LNCaP clone FGC (cell line): ENCODE measurements at regions not wholly inside any gene's neighbourhood (a gene's known extent, or its start where the extent isn't known, plus 50 kb on each side); places are given as distances from the start of the nearest gene placed in this dataset.

Experiments used
- DNase-seq: peaks from one replicate; pipeline ENCODE4 v3.0.0-alpha.2; 2011; ENCODE audit warnings: low read depth
- H3K4me3 ChIP-seq: 2 replicates; pipeline ENCODE4 v1.5.1; 2011; ENCODE audit warnings: mild to moderate bottlenecking, low read depth, low read length, control low read depth
- TF ChIP-seq, protein P1 (sequence below): IDR thresholded peaks from 2 replicates; pipeline ENCODE4 v1.5.1; 2012; ENCODE audit warnings: mild to moderate bottlenecking; ENCODE audit not compliant: control insufficient read depth, insufficient read depth; ENCODE audit errors: extremely low read depth

DNA sequence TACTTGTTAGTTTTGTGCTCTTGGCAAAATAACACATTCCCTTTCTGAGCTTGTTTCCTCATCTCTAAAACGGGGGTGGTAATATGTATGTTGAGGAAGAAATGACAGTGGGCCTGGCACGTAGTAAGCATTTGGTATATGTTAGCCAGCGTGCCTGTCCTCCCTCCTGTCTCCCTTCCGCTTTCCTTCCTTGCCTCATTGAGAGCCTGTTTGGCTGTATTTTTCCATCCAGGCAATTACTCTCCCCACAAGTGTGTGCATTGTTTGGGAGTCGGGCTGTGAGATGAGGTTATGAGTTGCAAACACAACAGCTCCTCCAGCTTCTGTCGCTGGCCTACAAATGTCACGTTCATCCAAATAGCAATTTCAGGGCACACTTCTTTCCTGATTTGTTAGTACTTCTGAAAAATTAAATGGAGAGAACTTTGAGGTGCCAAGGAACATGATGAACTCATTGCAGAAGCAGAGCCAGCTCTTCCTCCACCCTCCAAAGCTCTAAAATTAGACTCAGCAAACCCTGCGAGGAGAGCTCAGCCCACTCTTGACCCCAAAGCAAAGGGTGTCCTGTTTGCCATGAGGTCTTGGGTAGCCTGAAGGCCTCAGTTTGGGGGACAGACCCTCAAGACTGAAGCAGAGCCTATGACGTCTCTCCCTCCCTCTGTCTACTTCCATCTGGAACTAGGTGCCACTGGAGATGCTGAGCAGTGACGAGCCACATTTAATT is 50.7 kb upstream of the TOX2 start:
- H3K4me3 ChIP-seq: no peak overlapping the region
- no peak for DNase-seq
- TF ChIP-seq, protein P1, sequence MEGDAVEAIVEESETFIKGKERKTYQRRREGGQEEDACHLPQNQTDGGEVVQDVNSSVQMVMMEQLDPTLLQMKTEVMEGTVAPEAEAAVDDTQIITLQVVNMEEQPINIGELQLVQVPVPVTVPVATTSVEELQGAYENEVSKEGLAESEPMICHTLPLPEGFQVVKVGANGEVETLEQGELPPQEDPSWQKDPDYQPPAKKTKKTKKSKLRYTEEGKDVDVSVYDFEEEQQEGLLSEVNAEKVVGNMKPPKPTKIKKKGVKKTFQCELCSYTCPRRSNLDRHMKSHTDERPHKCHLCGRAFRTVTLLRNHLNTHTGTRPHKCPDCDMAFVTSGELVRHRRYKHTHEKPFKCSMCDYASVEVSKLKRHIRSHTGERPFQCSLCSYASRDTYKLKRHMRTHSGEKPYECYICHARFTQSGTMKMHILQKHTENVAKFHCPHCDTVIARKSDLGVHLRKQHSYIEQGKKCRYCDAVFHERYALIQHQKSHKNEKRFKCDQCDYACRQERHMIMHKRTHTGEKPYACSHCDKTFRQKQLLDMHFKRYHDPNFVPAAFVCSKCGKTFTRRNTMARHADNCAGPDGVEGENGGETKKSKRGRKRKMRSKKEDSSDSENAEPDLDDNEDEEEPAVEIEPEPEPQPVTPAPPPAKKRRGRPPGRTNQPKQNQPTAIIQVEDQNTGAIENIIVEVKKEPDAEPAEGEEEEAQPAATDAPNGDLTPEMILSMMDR: no peak

DNA sequence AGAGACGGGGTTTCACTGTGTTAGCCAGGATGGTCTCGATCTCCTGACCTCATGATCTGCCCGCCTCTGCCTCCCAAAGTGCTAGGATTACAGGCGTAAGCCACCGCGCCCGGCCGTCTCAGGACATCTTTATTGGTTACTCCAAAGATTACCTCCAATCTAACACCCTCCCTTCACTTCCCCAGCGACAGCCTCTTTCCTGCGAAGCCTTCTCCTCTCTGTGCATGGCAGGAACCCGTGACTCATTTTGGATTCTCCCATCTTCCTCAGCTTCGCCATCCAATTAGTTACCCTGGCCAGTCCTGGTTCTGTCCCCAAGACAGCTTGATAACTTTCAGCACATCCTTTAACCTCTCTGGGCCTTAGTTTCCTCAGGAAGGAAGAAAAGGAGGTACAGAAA is 51.3 kb upstream of the TOX2 start:
- no peak overlapping the region for H3K4me3 ChIP-seq
- TF ChIP-seq, protein P1: no peak

DNA sequence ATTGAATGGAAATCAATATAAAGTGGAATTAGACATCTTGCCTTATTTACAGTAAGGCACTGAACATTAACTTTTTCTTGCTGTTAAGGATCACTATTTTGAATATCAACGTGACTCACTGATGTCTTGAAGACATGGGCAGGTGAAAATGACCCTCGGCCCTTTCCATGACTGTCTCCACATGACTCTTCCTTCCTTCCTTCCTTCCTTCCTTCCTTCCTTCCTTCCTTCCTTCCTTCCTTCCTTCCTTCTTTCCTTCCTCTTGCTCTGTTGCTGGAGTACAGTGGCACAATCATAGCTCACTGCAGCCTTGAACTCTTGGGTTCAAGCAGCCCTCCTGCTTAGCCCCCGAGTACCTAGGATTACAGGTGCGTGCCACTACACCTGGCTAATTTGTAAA is 52.2 kb upstream of the TOX2 start:
- TF ChIP-seq, protein P1: no peak
- no peak for DNase-seq
- H3K4me3 ChIP-seq: no peak overlapping the region

More for the DNA sequence above, 51.3 kb upstream of the TOX2 start:
- DNase-seq: no peak

DNA sequence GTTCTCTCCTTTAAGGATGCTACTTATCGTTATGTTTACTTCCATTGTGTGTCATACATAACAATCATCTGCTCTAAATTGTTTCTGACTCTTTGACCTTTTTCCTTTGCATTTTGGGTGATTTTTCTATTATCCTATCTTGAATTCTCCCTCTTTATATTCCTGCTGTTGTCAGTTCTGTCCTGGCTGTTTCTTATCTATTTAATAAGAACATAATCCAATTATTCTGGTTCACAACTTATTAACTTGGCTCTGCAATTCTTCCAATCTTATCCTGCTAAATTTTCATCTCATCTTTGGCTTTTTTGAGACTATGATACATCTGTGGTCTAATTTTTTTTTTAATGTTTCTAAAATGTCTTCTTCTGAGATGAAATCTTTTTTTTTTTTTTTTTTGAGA is 54.7 kb upstream of the TOX2 start:
- H3K4me3 ChIP-seq: no peak overlapping the region
- no peak for DNase-seq
- TF ChIP-seq, protein P1: no peak

DNA sequence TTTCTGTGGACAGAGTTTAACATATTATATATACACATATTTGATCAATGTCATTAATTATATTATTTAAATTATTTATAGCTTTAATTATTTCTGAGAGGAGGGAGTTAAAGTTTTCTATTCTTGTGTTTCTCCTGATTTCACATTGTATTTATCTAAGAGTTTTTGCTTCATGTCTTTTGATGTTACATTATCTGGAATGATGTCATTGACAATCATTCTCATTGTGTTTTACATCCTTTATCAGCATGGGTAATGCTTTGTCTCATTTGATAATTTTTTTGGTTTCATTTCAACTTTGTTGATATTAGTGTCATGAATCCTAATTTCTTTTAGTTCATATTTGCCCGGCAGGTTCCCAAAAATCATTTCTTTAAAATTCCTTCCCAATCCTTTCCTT is 56.7 kb upstream of the TOX2 start:
- no peak for DNase-seq
- TF ChIP-seq, protein P1: no peak
- H3K4me3 ChIP-seq: no peak overlapping the region

DNA sequence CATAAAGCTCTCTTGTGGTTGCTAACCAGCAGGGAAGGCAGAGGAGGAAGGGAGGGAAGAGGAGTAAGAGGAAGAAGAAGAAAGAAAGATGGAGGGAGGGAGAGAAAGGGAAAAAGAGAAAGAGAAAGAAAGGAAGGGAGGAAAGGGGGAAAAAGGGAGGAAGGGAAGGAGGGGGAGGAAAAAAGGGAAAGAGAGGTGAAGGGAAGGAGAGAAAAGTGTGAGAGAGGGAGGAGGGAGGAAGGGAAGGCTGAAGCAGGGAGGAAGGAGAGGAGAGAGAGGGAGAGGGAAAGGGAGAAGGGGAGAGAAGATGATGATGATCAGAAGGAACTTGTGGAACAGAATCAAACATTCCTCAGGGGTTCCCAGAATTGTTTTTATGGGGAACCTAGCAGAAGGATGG is 57.5 kb upstream of the TOX2 start:
- no peak for DNase-seq
- no peak overlapping the region for H3K4me3 ChIP-seq
- TF ChIP-seq, protein P1: no peak

DNA sequence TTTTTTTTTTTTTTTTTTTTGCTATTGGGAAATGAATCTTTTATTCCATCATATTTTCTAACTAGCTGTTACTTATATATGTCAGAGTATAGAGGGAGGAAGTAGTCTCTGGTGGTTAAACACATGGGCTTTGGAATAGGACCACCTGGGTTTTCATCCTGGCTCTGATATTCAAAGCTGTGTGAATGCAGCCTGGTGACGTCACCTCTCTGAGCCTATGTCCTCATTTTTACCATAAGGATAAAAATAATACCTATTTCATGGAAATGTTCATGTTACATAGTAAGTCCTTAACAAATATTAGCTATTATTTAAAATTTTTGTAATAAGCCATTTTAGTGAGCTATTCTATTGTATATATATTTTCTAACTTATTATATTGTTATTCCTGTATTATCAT is 58.8 kb upstream of the TOX2 start:
- no peak overlapping the region for H3K4me3 ChIP-seq
- DNase-seq: no peak
- TF ChIP-seq, protein P1: no peak
